ENCODE measurements at regions not wholly inside any gene's neighbourhood (a gene's known extent, or its start where the extent isn't known, plus 50 kb on each side); places are given as distances from the start of the nearest gene placed in this dataset.
A peak's percentile ranks its signal among the peaks of the same experiment; 100 is the strongest.

DNA sequence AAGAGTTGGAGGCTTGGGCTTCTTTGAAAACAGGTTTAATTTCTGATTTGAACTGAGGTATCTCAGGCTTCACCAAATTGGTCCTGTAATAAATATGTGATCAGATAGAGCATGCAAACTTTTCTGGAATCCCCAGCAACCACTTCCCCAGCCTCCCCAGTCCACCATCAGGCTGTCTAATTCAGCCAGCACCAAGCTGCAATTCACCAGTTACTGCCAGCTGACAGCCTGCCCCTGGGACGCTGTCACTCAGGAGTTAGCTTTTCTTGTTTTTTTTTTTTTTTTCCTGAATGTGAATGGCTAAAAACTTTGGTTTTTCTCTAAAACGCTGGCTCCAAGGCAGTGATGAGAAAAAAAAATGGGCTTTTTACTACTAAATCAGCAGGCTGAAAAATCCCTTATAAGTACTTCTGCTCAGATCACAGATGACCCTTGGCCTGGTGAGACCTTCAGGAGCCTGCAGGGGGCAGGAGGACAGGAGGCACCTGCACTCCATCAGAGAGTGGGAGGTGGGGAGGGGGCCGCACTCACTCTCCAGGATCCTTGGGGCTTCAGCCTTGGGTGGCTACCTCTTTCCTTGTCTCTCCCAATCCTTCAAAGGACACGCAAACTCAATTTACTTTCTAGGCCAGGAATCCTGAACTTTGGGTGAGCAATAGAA is 349.4 kb downstream of the GATA3 start:
- TF ChIP-seq RAD21 (IDR thresholded peaks at IDR 0.05; ENCODE audit: low read depth) (no peak), SIN3A (IDR thresholded peaks at IDR 0.05; ENCODE audit: low read depth) (no peak), POLR2A (IDR thresholded peaks at IDR 0.05; ENCODE audit: borderline replicate concordance, extremely low read depth, insufficient read depth, insufficient read length) (no peak), ZNF274 (IDR thresholded peaks at IDR 0.05; ENCODE audit: low read depth, low read length) (no peak), TCF7L2 (IDR thresholded peaks at IDR 0.05; ENCODE audit: borderline replicate concordance, extremely low read depth, insufficient read depth, insufficient read length) (no peak), SP1 (IDR thresholded peaks at IDR 0.05; ENCODE audit: low read depth) (no peak)
- TF ChIP-seq, protein P1, sequence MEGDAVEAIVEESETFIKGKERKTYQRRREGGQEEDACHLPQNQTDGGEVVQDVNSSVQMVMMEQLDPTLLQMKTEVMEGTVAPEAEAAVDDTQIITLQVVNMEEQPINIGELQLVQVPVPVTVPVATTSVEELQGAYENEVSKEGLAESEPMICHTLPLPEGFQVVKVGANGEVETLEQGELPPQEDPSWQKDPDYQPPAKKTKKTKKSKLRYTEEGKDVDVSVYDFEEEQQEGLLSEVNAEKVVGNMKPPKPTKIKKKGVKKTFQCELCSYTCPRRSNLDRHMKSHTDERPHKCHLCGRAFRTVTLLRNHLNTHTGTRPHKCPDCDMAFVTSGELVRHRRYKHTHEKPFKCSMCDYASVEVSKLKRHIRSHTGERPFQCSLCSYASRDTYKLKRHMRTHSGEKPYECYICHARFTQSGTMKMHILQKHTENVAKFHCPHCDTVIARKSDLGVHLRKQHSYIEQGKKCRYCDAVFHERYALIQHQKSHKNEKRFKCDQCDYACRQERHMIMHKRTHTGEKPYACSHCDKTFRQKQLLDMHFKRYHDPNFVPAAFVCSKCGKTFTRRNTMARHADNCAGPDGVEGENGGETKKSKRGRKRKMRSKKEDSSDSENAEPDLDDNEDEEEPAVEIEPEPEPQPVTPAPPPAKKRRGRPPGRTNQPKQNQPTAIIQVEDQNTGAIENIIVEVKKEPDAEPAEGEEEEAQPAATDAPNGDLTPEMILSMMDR (IDR thresholded peaks at IDR 0.05 in 2 of 3, conservative IDR thresholded peaks at IDR 0.05 in 1 of 3; ENCODE audit: borderline replicate concordance in 1 of 3, insufficient read depth in 1 of 3, low read depth in 2 of 3, low read length in 2 of 3): 0 out of 6 replicates have a peak, but pooled peaks of 2 of the 3 experiments have one; percentile 5 to 7

All from HCT116 (cell line).